GM19240 (cell line): ENCODE measurements at regions not wholly inside any gene's neighbourhood (a gene's known extent, or its start where the extent isn't known, plus 50 kb on each side); places are given as distances from the start of the nearest gene placed in this dataset.

Experiments used
- DNase-seq: peaks from one replicate; pipeline ENCODE4 v3.0.0; 2011; ENCODE audit warnings: low spot score; ENCODE audit not compliant: insufficient read length

- no peak for DNase-seq
These were observed 63.7 kb upstream of the NKX2-2 start for GRCh38 chr20:21577551-21577950.

DNA sequence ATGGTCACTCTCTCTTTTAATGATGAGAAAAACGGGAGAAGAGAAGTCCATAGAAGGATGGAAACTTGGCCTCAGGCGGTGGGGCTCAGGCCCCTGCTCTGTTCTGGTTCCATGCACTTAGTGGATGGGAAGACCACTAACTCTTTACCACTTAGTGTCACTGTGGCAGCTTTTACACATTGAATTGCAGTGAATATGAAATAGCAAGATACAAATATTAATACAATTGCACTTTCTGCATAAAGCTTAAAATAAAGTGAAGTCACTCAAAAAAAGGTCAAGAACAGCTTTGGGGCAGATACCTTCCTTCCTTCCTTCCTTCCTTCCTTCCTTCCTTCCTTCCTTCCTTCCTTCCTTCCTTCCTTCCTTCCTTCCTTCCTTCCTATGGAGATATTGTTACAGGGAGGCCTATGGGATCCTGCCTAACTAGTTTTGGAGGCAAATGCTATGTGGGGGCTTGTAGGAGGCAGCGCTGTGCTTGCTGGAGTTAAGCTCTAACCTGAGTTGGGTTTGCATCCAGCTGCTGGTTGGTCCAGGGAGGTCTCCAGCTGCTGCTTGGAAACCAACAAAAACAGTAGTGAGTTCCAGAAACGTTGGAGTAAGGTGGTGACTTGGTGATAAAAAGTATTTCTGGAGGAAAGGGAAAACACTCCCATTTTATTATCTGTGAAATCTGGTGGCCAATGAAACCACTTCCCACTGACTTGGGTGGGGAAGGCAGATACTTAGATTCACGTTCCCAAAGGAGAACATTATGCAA lies 62.3 kb upstream of the NKX2-2 start:
- no peak for DNase-seq

- no peak for DNase-seq
These were observed 61.3 kb upstream of the NKX2-2 start for GRCh38 chr20:21575167-21575566.

- no peak for DNase-seq
These were observed 60.6 kb upstream of the NKX2-2 start for GRCh38 chr20:21574443-21574842.

- DNase-seq = no peak
These were observed 59.4 kb upstream of the NKX2-2 start for GRCh38 chr20:21573259-21573658.

DNA sequence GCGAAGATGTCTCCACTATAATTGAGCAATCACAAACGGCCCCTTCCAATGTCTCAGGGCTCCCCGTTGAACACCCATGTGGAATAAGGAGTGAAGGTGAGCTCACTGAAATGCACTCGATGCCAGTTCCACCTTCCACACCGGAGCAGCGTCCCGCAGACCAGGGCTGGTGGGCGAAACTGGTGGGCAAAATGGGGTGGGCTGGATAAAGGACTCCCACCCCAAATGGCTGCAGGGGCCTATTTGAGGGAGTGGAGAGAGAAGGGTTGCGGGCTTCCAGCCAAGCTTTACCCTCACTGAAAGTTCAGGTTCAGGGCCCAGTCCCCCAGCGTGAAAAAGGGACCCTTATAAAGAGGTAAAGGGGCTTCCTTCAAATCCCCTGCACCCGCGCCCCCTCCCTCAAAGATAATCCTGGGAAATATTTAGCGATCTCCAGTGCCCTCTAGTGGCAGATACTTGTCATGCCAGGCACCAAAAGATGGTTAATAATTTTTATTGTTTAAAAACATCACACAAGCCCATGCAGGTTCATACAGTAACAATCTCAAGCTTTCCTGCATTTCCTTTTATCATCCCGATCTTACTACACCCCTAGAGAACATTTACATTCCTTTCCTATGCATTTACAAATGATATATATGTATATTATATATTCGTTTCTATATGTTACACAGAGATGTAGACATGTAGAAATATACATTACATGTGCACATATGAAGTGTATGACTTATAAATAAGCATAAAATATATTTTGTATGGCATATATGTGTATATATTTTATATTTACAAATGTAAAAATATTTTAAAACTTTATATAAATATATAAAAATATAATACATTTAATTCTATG lies 58.2 kb upstream of the NKX2-2 start:
- no peak for DNase-seq

DNA sequence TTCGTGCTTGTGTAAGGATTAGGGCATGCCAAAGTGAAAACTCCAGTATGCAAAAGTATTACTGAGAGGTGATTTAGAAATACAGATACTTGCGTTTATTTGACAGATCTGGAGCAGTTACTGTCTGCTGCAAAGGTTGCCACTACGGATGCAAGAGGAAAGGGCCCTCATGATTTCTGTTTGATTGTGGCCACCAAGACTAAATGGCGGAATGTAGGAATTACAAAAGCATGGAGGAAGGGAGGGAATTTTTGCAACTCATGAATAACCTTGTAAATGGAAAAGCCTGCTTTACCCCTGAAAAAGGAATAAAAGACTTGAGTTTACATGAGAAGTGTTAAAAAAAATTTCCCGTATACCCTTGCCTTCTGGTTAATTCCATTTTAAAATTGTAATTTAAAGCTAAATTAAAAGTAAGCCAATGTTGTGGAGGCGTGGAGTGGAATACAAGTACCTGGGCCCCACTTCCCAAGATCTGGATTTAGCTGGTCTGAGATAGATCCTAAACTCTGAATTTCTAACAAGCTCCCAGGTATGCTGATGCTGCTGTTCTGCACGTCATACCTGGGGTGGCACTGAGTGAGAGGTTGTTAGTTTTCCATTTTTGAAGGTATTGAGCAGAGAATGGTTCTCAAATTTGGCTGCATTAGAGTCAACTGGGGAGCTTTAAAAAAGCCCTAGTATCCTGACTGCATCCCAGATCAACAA lies 56.6 kb upstream of the NKX2-2 start:
- no peak for DNase-seq

DNA sequence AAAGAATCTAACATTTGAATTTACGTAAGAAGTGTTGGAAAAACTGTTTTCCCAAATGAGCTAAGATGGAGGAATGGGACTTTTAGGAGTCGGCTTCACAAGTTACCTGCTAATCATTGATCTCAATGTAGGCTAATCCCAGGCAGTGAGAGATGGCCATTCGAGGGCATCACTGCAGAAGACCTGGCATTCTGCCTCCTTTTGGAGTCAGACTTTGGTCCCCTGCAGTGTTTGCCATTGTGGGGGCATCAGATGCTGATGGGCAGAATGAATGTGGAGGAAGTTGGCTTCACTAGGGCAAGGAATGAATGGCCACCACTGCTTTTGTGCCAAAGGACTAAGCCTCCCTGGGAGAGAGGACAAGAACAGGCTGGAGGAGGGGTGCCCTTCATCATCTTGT lies 55.7 kb upstream of the NKX2-2 start:
- DNase-seq = no peak

GRCh38 chr20:21564127-21564773 lies 50.4 kb upstream of the NKX2-2 start:
- DNase-seq = no peak
